IMR-90 (cell line): ENCODE measurements at regions not wholly inside any gene's neighbourhood (a gene's known extent, or its start where the extent isn't known, plus 50 kb on each side); places are given as distances from the start of the nearest gene placed in this dataset.

Experiments
- ATAC-seq: fragments of 200-7000 bp; cut with Tn5 transposase; 2 replicates; pipeline ENCODE4 v1.9.1; 2020; ENCODE audit warnings: low read depth, mild to moderate bottlenecking, moderate library complexity
- BruUV-seq: library from RNA; stranded (reverse); fragments of 400-500 nt; replicated peaks from 2 replicates; lab custom pipeline; 2021; lab: Mats Ljungman, UMichigan
- CTCF ChIA-PET: fragments of 300-600 bp; formaldehyde crosslinking; extraction: SDS; loops from one replicate; lab custom pipeline; 2021; ENCODE audit warnings: antibody characterized with exemption; lab: Yijun Ruan, JAX
- POLR2A ChIA-PET: fragments of 300-600 bp; sonication (Branson Sonifier 250); formaldehyde crosslinking; loops from one replicate; lab custom pipeline; 2022; ENCODE audit warnings: antibody characterized with exemption; ENCODE audit not compliant: unreplicated experiment; lab: Charles Lee
- DNase-seq: peaks from one replicate; pipeline ENCODE4 v3.0.0; 2013
- H2AFZ ChIP-seq: replicated peaks from 2 replicates; pipeline ENCODE3; 2013; ENCODE audit warnings: low read length, mild to moderate bottlenecking; ENCODE audit not compliant: poor library complexity
- H2AK5ac ChIP-seq: 2 replicates; pipeline ENCODE4 v1.6.1; 2013; ENCODE audit warnings: low read depth, low read length, inconsistent platforms
- H2AK9ac ChIP-seq: replicated peaks from 2 replicates; pipeline ENCODE3; 2013; ENCODE audit warnings: mild to moderate bottlenecking, low read depth, low read length, moderate library complexity; ENCODE audit not compliant: poor library complexity
- H2BK120ac ChIP-seq: 2 replicates; pipeline ENCODE4 v1.6.1; 2013; ENCODE audit warnings: low read depth, low read length, inconsistent platforms
- H2BK15ac ChIP-seq: 3 replicates; pipeline ENCODE4 v1.6.1; 2013; ENCODE audit warnings: low read depth, low read length, inconsistent platforms
- H2BK20ac ChIP-seq: 2 replicates; pipeline ENCODE4 v1.6.1; 2013; ENCODE audit warnings: low read depth, mild to moderate bottlenecking, inconsistent platforms, low read length, moderate library complexity
- H2BK5ac ChIP-seq: 2 replicates; pipeline ENCODE4 v1.6.1; 2013; ENCODE audit warnings: mild to moderate bottlenecking, low read depth, low read length, inconsistent platforms; ENCODE audit not compliant: poor library complexity, severe bottlenecking
- H3K14ac ChIP-seq: replicated peaks from 2 replicates; pipeline ENCODE4 v1.6.1; 2013; ENCODE audit warnings: low read depth, low read length, inconsistent platforms
- H3K18ac ChIP-seq: 2 replicates; pipeline ENCODE4 v1.6.1; 2013; ENCODE audit warnings: low read depth, low read length, control low read depth
- H3K23ac ChIP-seq: 2 replicates; pipeline ENCODE4 v1.6.1; 2013; ENCODE audit warnings: low read depth, low read length, inconsistent platforms
- H3K27ac ChIP-seq: 2 replicates; pipeline ENCODE4 v1.5.1; 2013; ENCODE audit warnings: mild to moderate bottlenecking, control low read depth, low read length; ENCODE audit not compliant: insufficient read depth
- H3K27me3 ChIP-seq: 2 replicates; pipeline ENCODE4 v1.6.1; 2013; ENCODE audit warnings: low read length; ENCODE audit not compliant: control insufficient read depth, insufficient read depth
- H3K36me3 ChIP-seq: 2 replicates; pipeline ENCODE4 v1.6.1; 2013; ENCODE audit warnings: low read length, mixed read lengths; ENCODE audit not compliant: control insufficient read depth, insufficient read depth
- H3K4ac ChIP-seq: 2 replicates; pipeline ENCODE4 v1.6.1; 2013; ENCODE audit warnings: low read depth, low read length, inconsistent platforms
- H3K4me1 ChIP-seq: 2 replicates; pipeline ENCODE4 v1.6.1; 2013; ENCODE audit warnings: low read length, mixed read lengths; ENCODE audit not compliant: control insufficient read depth, insufficient read depth
- H3K4me2 ChIP-seq: 2 replicates; pipeline ENCODE4 v1.6.1; 2013; ENCODE audit warnings: low read depth, mild to moderate bottlenecking, control low read depth, low read length, moderate library complexity
- H3K4me3 ChIP-seq: 2 replicates; pipeline ENCODE4 v1.5.1; 2013; ENCODE audit warnings: low read depth, mild to moderate bottlenecking, control low read depth, low read length, moderate library complexity; ENCODE audit not compliant: insufficient read depth
- H3K56ac ChIP-seq: 2 replicates; pipeline ENCODE4 v1.6.1; 2013; ENCODE audit warnings: low read length, inconsistent platforms; ENCODE audit not compliant: insufficient read depth; ENCODE audit errors: extremely low read depth
- H3K79me1 ChIP-seq, 2 experiments: 2 replicates each; pipeline ENCODE4 v1.6.1; 2013; ENCODE audit warnings: low read length in 2 of 2, inconsistent platforms in 1 of 2, low read depth in 1 of 2
- H3K9ac ChIP-seq: 2 replicates; pipeline ENCODE4 v1.6.1; 2013; ENCODE audit warnings: low read depth, low read length, control low read depth
- H3K9me1 ChIP-seq: 2 replicates; pipeline ENCODE4 v1.6.1; 2013; ENCODE audit warnings: low read length, inconsistent platforms; ENCODE audit not compliant: insufficient read depth
- H3K9me3 ChIP-seq: 2 replicates; pipeline ENCODE4 v1.6.1; 2013; ENCODE audit warnings: low read length; ENCODE audit not compliant: control insufficient read depth, insufficient read depth
- H4K20me1 ChIP-seq: 2 replicates; pipeline ENCODE4 v1.6.1; 2013; ENCODE audit warnings: low read length, inconsistent platforms; ENCODE audit not compliant: insufficient read depth
- H4K5ac ChIP-seq: 2 replicates; pipeline ENCODE4 v1.6.1; 2013; ENCODE audit warnings: mild to moderate bottlenecking, low read depth, low read length, control low read depth
- H4K8ac ChIP-seq, 2 experiments: 2 replicates each; pipeline ENCODE4 v1.6.1; 2013; ENCODE audit warnings: low read depth in 2 of 2, low read length in 2 of 2, control low read depth in 1 of 2, inconsistent platforms in 1 of 2
- H4K91ac ChIP-seq: 2 replicates; pipeline ENCODE4 v1.6.1; 2013; ENCODE audit warnings: low read depth, low read length, inconsistent platforms; ENCODE audit not compliant: insufficient read depth
- CEBPB ChIP-seq: IDR thresholded peaks from 2 replicates; pipeline ENCODE4 v1.6.1; 2012; ENCODE audit warnings: low read depth, low read length, improper control_type of control experiment
- NFE2L2 ChIP-seq: fragments of 150-350 bp; IDR thresholded peaks from 2 replicates; pipeline ENCODE4 v1.6.1; 2016; ENCODE audit warnings: low read depth, mild to moderate bottlenecking, low read length
- RCOR1 ChIP-seq: IDR thresholded peaks from 2 replicates; pipeline ENCODE4 v1.6.1; 2012; ENCODE audit warnings: mild to moderate bottlenecking, low read length, improper control_type of control experiment; ENCODE audit not compliant: insufficient replicate concordance
- WGBS, 2 experiments: methylation state at CpG; one replicate each; pipeline versions ENCODE4 v1.1.5 to v1.1.7; 2013; ENCODE audit warnings: missing lambda C conversion rate in 2 of 2; ENCODE audit not compliant: insufficient read length in 1 of 2; ENCODE audit errors: extremely low coverage in 2 of 2; 5-methylcytosine and 5-hydroxymethylcytosine counted together
- dilution Hi-C: fragments of 300-500 bp; cut with HindIII; formaldehyde crosslinking; loops from one replicate; pipeline ENCODE4 v1.14.3; 2018; ENCODE audit warnings: low sequenced_read_pairs; ENCODE audit not compliant: unreplicated experiment
- in situ Hi-C: fragments of 300-500 bp; cut with MboI; formaldehyde crosslinking; loops from 3 replicates; pipeline ENCODE4 v1.14.3; 2019; ENCODE audit warnings: low sequenced_read_pairs, inconsistent platforms, mixed read lengths
- intact Hi-C: fragments of 100-400 bp; cut with micrococcal nuclease; formaldehyde crosslinking; loops from 2 replicates; pipeline ENCODE4 v1.10.0; 2022

GRCh38 chr6:139914910-139915309, 540.5 kb upstream of the CITED2 start:
- CTCF ChIA-PET: interaction anchor here (0.6 kb wide), 1 partner anchor 158 kb away, joined by 3 read pairs; no protein-coding TSS in a partner anchor
- H2AK9ac ChIP-seq: no peak overlapping the region
- H3K27me3 ChIP-seq: no peaks in the 10 kb centered on the region
- no peak overlapping the region for H4K91ac ChIP-seq
- no peak overlapping the region for H3K9ac ChIP-seq
- H2BK20ac ChIP-seq: no peak overlapping the region
- no peak overlapping the region for H2AK5ac ChIP-seq
- H4K8ac ChIP-seq: no peak overlapping the region
- in situ Hi-C loops: no loop called here
- POLR2A ChIA-PET: no interaction called here
- no CpG with 5 or more reads among the region's 2 CpGs for WGBS, 2 experiments
- no peaks in the 10 kb centered on the region for H3K79me1 ChIP-seq
- H3K23ac ChIP-seq: no peak overlapping the region
- TF ChIP-seq CEBPB (no peak), RCOR1 (no peak), NFE2L2 (no peak)
- H3K4me2 ChIP-seq: no peak overlapping the region
- DNase-seq: no peak
- no peak overlapping the region for H3K4me3 ChIP-seq
- ATAC-seq: no peak
- peaks cover 3% of the 10 kb centered on the region; the same call in 1 of the 2 replicates for H3K4me1 ChIP-seq
- H2BK5ac ChIP-seq: no peak overlapping the region
- no peak overlapping the region for H3K18ac ChIP-seq
- no peak overlapping the region for H2BK120ac ChIP-seq
- H2BK15ac ChIP-seq: no peak overlapping the region
- no peaks in the 10 kb centered on the region for H3K9me3 ChIP-seq
- no peak overlapping the region for H3K56ac ChIP-seq
- intact Hi-C loops: no loop called here
- H3K27ac ChIP-seq: no peak overlapping the region
- H2AFZ ChIP-seq: no peak overlapping the region
- dilution Hi-C loops: no loop called here
- H3K36me3 ChIP-seq: no peaks in the 10 kb centered on the region
- no peak overlapping the region for H3K14ac ChIP-seq
- H3K4ac ChIP-seq: no peak overlapping the region
- BruUV-seq: no TSS peak
- H4K5ac ChIP-seq: no peak overlapping the region
- no peaks in the 10 kb centered on the region for H4K20me1 ChIP-seq
- no peaks in the 10 kb centered on the region for H3K9me1 ChIP-seq
